Neutrophil (primary cell): ENCODE measurements at regions not wholly inside any gene's neighbourhood (a gene's known extent, or its start where the extent isn't known, plus 50 kb on each side); places are given as distances from the start of the nearest gene placed in this dataset.

ENCODE experiments used
- H3K27ac ChIP-seq: fragments of 200-600 bp; sonication (generic); 2 replicates; pipeline ENCODE4 v1.5.1; 2016; ENCODE audit warnings: mild to moderate bottlenecking, moderate library complexity
- H3K27me3 ChIP-seq: fragments of 200-600 bp; sonication (generic); 2 replicates; pipeline ENCODE4 v1.6.0; 2016; ENCODE audit warnings: mild to moderate bottlenecking
- H3K36me3 ChIP-seq: fragments of 200-600 bp; sonication (generic); 2 replicates; pipeline ENCODE4 v1.5.1; 2017
- H3K4me1 ChIP-seq, 2 experiments: fragments of 200-600 bp in 1 of 2; sonication (generic) in 1 of 2; 1 replicate in 1 of 2; 2 replicates in 1 of 2; pipeline versions ENCODE4 v1.5.1 to v1.6.1; 2013 to 2016; ENCODE audit warnings: low read depth in 1 of 2, low read length in 1 of 2, mild to moderate bottlenecking in 1 of 2, moderate library complexity in 1 of 2; ENCODE audit not compliant: control insufficient read depth in 1 of 2, insufficient read depth in 1 of 2
- H3K4me3 ChIP-seq, 2 experiments: fragments of 200-600 bp in 1 of 2; sonication (generic) in 1 of 2; 1 replicate in 1 of 2; 2 replicates in 1 of 2; pipeline ENCODE4 v1.5.1; 2013 to 2016; ENCODE audit warnings: low read depth in 1 of 2, low read length in 1 of 2, mild to moderate bottlenecking in 1 of 2, moderate library complexity in 1 of 2
- H3K9me3 ChIP-seq: fragments of 200-600 bp; sonication (generic); 2 replicates; pipeline ENCODE4 v1.5.1; 2016
- TF ChIP-seq, protein P1 (sequence below): fragments of 200-600 bp; sonication (generic); IDR thresholded peaks from 2 replicates; pipeline ENCODE4 v1.5.1; 2016; ENCODE audit warnings: antibody characterized with exemption

GRCh38 chr12:77696183-77696582 lies 134.5 kb upstream of the NAV3 start:
- Histone ChIP-seq H3K27ac (no peak overlapping the region), H3K27me3 (no peaks in the 10 kb centered on the region), H3K36me3 (no peaks in the 10 kb centered on the region), H3K4me1 (no peaks in the 10 kb centered on the region), H3K4me3 (no peak overlapping the region), H3K9me3 (no peaks in the 10 kb centered on the region)
- TF ChIP-seq, protein P1, sequence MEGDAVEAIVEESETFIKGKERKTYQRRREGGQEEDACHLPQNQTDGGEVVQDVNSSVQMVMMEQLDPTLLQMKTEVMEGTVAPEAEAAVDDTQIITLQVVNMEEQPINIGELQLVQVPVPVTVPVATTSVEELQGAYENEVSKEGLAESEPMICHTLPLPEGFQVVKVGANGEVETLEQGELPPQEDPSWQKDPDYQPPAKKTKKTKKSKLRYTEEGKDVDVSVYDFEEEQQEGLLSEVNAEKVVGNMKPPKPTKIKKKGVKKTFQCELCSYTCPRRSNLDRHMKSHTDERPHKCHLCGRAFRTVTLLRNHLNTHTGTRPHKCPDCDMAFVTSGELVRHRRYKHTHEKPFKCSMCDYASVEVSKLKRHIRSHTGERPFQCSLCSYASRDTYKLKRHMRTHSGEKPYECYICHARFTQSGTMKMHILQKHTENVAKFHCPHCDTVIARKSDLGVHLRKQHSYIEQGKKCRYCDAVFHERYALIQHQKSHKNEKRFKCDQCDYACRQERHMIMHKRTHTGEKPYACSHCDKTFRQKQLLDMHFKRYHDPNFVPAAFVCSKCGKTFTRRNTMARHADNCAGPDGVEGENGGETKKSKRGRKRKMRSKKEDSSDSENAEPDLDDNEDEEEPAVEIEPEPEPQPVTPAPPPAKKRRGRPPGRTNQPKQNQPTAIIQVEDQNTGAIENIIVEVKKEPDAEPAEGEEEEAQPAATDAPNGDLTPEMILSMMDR: no peak

- Histone ChIP-seq H3K27me3 (no peaks in the 10 kb centered on the region), H3K27ac (no peak overlapping the region), H3K9me3 (no peaks in the 10 kb centered on the region), H3K36me3 (no peaks in the 10 kb centered on the region), H3K4me3 (no peak overlapping the region), H3K4me1 (no peaks in the 10 kb centered on the region)
- TF ChIP-seq, protein P1: no peak
Observed at GRCh38 chr12:77689510-77690086, 141.1 kb upstream of the NAV3 start.

DNA sequence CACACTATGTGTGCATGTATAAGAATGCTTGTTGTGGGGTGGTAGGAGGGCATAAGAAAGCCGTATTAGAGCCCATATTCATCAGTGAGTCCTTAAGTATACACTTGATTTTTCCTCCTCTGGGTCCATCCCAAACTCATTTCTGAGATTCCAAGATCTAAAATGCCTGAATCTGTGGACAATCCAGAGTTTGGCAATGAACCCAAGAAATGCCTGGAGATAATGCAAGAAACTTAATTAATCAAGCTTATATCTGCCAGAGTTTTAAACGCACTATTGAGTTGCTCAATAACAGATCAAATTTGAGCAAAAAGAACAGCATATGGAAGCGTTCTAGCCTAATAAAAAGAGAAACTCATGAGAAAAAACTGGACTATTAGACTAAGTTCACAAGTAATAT lies 143.4 kb upstream of the NAV3 start:
- Histone ChIP-seq H3K9me3 (no peaks in the 10 kb centered on the region), H3K27ac (no peak overlapping the region), H3K36me3 (no peaks in the 10 kb centered on the region), H3K4me1 (no peaks in the 10 kb centered on the region), H3K27me3 (no peaks in the 10 kb centered on the region), H3K4me3 (no peak overlapping the region)
- TF ChIP-seq, protein P1: no peak

GRCh38 chr12:77686760-77687159 lies 143.9 kb upstream of the NAV3 start:
- Histone ChIP-seq H3K27ac (no peak overlapping the region), H3K36me3 (no peaks in the 10 kb centered on the region), H3K4me1 (no peaks in the 10 kb centered on the region), H3K9me3 (no peaks in the 10 kb centered on the region), H3K4me3 (no peak overlapping the region), H3K27me3 (no peaks in the 10 kb centered on the region)
- TF ChIP-seq, protein P1: no peak

GRCh38 chr12:77685901-77686300 lies 144.8 kb upstream of the NAV3 start:
- Histone ChIP-seq H3K27ac (no peak overlapping the region), H3K27me3 (no peaks in the 10 kb centered on the region), H3K9me3 (no peaks in the 10 kb centered on the region), H3K4me3 (no peak overlapping the region), H3K36me3 (no peaks in the 10 kb centered on the region), H3K4me1 (no peaks in the 10 kb centered on the region)
- TF ChIP-seq, protein P1: no peak

- Histone ChIP-seq H3K9me3 (no peaks in the 10 kb centered on the region), H3K36me3 (no peaks in the 10 kb centered on the region), H3K4me3 (no peak overlapping the region), H3K27me3 (no peaks in the 10 kb centered on the region), H3K27ac (no peak overlapping the region), H3K4me1 (no peaks in the 10 kb centered on the region)
- TF ChIP-seq, protein P1: no peak
Observed at GRCh38 chr12:77685112-77685511, 145.6 kb upstream of the NAV3 start.
